Panc1 (cell line): ENCODE measurements at regions not wholly inside any gene's neighbourhood (a gene's known extent, or its start where the extent isn't known, plus 50 kb on each side); places are given as distances from the start of the nearest gene placed in this dataset.

Experiments
- ATAC-seq: fragments of 200-7000 bp; cut with Tn5 transposase; 2 replicates; pipeline ENCODE4 v1.9.1; 2020; ENCODE audit warnings: mild to moderate bottlenecking, moderate library complexity
- BruUV-seq: library from RNA; stranded (reverse); fragments of 400-500 nt; replicated peaks from 2 replicates; lab custom pipeline; 2021; lab: Mats Ljungman, UMichigan
- CTCF ChIA-PET: fragments of 300-600 bp; sonication (Branson Sonifier 250); formaldehyde crosslinking; loops from one replicate; lab custom pipeline; 2022; ENCODE audit warnings: antibody characterized with exemption; lab: Charles Lee
- POLR2A ChIA-PET: fragments of 300-600 bp; sonication (Branson Sonifier 250); formaldehyde crosslinking; loops from one replicate; lab custom pipeline; 2022; ENCODE audit warnings: antibody characterized with exemption; lab: Charles Lee
- DNase-seq: peaks from one replicate; pipeline ENCODE4 v3.0.0-alpha.2; 2010; ENCODE audit warnings: low read depth, low spot score
- H3K27ac ChIP-seq: 2 replicates; pipeline ENCODE4 v1.5.1; 2011; ENCODE audit warnings: mild to moderate bottlenecking, low read length, inconsistent platforms
- H3K27me3 ChIP-seq: fragments of 200-500 bp; sonication (Bioruptor generic); 2 replicates; pipeline ENCODE4 v1.6.0; 2014; ENCODE audit warnings: low read length, inconsistent platforms; ENCODE audit not compliant: control insufficient read depth, insufficient read depth
- H3K36me3 ChIP-seq: fragments of 200-500 bp; sonication (Bioruptor generic); 2 replicates; pipeline ENCODE4 v1.5.1; 2014; ENCODE audit warnings: inconsistent platforms, mild to moderate bottlenecking, low read length, moderate library complexity; ENCODE audit not compliant: control insufficient read depth, insufficient read depth
- H3K4me1 ChIP-seq: 2 replicates; pipeline ENCODE4 v1.5.1; 2011; ENCODE audit warnings: inconsistent platforms, mild to moderate bottlenecking, low read length, moderate library complexity; ENCODE audit not compliant: control insufficient read depth, insufficient read depth
- H3K4me3 ChIP-seq, 2 experiments: 2 replicates each; pipeline ENCODE4 v1.5.1; 2011 to 2012; ENCODE audit warnings: low read depth in 2 of 2, low read length in 2 of 2, mild to moderate bottlenecking in 2 of 2, inconsistent platforms in 1 of 2, moderate library complexity in 1 of 2
- H3K9me3 ChIP-seq: fragments of 200-500 bp; sonication (Bioruptor generic); 2 replicates; pipeline ENCODE4 v1.5.1; 2014; ENCODE audit warnings: low read depth, mild to moderate bottlenecking, inconsistent platforms, low read length, moderate library complexity; ENCODE audit not compliant: control insufficient read depth, insufficient read depth
- POLR2AphosphoS5 ChIP-seq: IDR thresholded peaks from 2 replicates; pipeline ENCODE4 v1.6.1; 2012; ENCODE audit warnings: mild to moderate bottlenecking, low read depth, low read length, moderate library complexity
- SIN3A ChIP-seq: IDR thresholded peaks from 2 replicates; pipeline ENCODE4 v1.6.1; 2012; ENCODE audit warnings: low read depth, mild to moderate bottlenecking, low read length, moderate library complexity, borderline replicate concordance; ENCODE audit not compliant: insufficient read depth
- TCF7L2 ChIP-seq: IDR thresholded peaks from 2 replicates; pipeline ENCODE4 v1.6.1; 2011; ENCODE audit warnings: mild to moderate bottlenecking, low read depth, low read length, inconsistent platforms
- in situ Hi-C: cut with HindIII; loops from 2 replicates; pipeline ENCODE4 v1.10.0; 2016; ENCODE audit warnings: low sequenced_read_pairs, low pct_unique_long_range_greater_than_20kb
- intact Hi-C: fragments of 100-400 bp; cut with micrococcal nuclease; formaldehyde crosslinking; loops from one replicate; pipeline ENCODE4 v1.10.0; 2022; ENCODE audit not compliant: unreplicated experiment
- TF ChIP-seq, protein P1 (sequence below), 2 experiments: IDR thresholded peaks; 2 replicates each; pipeline ENCODE4 v1.6.1; 2011 to 2012; ENCODE audit warnings: low read depth in 2 of 2, control low read depth in 1 of 2, low read length in 1 of 2, mild to moderate bottlenecking in 1 of 2, moderate library complexity in 1 of 2; ENCODE audit not compliant: insufficient read depth in 1 of 2
- TF ChIP-seq, protein P2 (sequence below): fragments of 450-650 bp; IDR thresholded peaks from 2 replicates; pipeline ENCODE4 v1.5.1; 2017; ENCODE audit warnings: mild to moderate bottlenecking

DNA sequence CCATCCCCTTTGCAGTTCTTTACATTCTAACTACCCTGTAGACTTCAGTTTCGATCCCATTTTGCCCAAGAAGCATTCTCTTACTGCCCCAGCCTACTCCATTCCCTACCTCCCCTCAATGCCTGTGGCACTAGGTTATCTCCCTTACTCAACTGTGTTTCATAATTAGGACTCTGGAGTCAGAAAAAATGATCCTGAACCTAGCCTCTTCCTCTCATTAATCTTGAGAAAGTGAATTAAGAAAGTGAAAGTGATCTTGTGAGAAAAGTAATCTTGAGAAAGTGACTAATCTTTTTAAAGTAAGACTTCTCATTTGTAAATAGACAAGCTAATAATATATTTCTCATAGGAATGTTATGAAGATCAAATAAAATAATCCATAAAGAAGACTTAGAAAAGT is 444.0 kb upstream of the TRPC7 start:
- intact Hi-C loops: loop anchor here (10.0 kb wide), 1 partner anchor 415 kb away; no protein-coding TSS in a partner anchor
- Histone ChIP-seq H3K9me3 (no peaks in the 10 kb centered on the region), H3K4me3 (no peak overlapping the region), H3K4me1 (no peaks in the 10 kb centered on the region), H3K27ac (no peak overlapping the region), H3K36me3 (no peaks in the 10 kb centered on the region), H3K27me3 (no peaks in the 10 kb centered on the region)
- no TSS peak for BruUV-seq
- ChIA-PET POLR2A (no interaction called here), CTCF (no interaction called here)
- in situ Hi-C loops: no loop called here
- ATAC-seq (no peak), DNase-seq (no peak)
- TF ChIP-seq, protein P1, sequence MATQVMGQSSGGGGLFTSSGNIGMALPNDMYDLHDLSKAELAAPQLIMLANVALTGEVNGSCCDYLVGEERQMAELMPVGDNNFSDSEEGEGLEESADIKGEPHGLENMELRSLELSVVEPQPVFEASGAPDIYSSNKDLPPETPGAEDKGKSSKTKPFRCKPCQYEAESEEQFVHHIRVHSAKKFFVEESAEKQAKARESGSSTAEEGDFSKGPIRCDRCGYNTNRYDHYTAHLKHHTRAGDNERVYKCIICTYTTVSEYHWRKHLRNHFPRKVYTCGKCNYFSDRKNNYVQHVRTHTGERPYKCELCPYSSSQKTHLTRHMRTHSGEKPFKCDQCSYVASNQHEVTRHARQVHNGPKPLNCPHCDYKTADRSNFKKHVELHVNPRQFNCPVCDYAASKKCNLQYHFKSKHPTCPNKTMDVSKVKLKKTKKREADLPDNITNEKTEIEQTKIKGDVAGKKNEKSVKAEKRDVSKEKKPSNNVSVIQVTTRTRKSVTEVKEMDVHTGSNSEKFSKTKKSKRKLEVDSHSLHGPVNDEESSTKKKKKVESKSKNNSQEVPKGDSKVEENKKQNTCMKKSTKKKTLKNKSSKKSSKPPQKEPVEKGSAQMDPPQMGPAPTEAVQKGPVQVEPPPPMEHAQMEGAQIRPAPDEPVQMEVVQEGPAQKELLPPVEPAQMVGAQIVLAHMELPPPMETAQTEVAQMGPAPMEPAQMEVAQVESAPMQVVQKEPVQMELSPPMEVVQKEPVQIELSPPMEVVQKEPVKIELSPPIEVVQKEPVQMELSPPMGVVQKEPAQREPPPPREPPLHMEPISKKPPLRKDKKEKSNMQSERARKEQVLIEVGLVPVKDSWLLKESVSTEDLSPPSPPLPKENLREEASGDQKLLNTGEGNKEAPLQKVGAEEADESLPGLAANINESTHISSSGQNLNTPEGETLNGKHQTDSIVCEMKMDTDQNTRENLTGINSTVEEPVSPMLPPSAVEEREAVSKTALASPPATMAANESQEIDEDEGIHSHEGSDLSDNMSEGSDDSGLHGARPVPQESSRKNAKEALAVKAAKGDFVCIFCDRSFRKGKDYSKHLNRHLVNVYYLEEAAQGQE (IDR thresholded peaks at IDR 0.05; ENCODE audit: insufficient read depth in 1 of 2, low read depth in 2 of 2, low read length in 1 of 2): no peak
- TF ChIP-seq SIN3A: no peak
- no peak for TF ChIP-seq POLR2AphosphoS5
- TF ChIP-seq, protein P2, sequence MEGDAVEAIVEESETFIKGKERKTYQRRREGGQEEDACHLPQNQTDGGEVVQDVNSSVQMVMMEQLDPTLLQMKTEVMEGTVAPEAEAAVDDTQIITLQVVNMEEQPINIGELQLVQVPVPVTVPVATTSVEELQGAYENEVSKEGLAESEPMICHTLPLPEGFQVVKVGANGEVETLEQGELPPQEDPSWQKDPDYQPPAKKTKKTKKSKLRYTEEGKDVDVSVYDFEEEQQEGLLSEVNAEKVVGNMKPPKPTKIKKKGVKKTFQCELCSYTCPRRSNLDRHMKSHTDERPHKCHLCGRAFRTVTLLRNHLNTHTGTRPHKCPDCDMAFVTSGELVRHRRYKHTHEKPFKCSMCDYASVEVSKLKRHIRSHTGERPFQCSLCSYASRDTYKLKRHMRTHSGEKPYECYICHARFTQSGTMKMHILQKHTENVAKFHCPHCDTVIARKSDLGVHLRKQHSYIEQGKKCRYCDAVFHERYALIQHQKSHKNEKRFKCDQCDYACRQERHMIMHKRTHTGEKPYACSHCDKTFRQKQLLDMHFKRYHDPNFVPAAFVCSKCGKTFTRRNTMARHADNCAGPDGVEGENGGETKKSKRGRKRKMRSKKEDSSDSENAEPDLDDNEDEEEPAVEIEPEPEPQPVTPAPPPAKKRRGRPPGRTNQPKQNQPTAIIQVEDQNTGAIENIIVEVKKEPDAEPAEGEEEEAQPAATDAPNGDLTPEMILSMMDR: no peak
- TF ChIP-seq TCF7L2: no peak

- POLR2A ChIA-PET: no interaction called here
- no peak overlapping the region for H3K27ac ChIP-seq
- in situ Hi-C loops (no loop called here), intact Hi-C loops (loop anchor here (10.0 kb wide), 1 partner anchor 416 kb away; no protein-coding TSS in a partner anchor)
- DNase-seq (no peak), ATAC-seq (no peak)
- no peaks in the 10 kb centered on the region for H3K9me3 ChIP-seq
- H3K4me1 ChIP-seq: no peaks in the 10 kb centered on the region
- BruUV-seq: no TSS peak
- no peaks in the 10 kb centered on the region for H3K36me3 ChIP-seq
- H3K4me3 ChIP-seq: no peak overlapping the region
- CTCF ChIA-PET: no interaction called here
- no peaks in the 10 kb centered on the region for H3K27me3 ChIP-seq
- TF ChIP-seq SIN3A (no peak), POLR2AphosphoS5 (no peak), TCF7L2 (no peak)
- TF ChIP-seq, protein P1 (IDR thresholded peaks at IDR 0.05; ENCODE audit: insufficient read depth in 1 of 2, low read depth in 2 of 2, low read length in 1 of 2): no peak
- TF ChIP-seq, protein P2: no peak
These were observed 443.4 kb upstream of the TRPC7 start for GRCh38 chr5:136808756-136809155.
